ENCODE measurements at regions not wholly inside any gene's neighbourhood (a gene's known extent, or its start where the extent isn't known, plus 50 kb on each side); places are given as distances from the start of the nearest gene placed in this dataset.
"Not testable (repeated sequence)": the region's sequence is repeated elsewhere in the genome, so short reads cannot be mapped to it uniquely, and the experiment has no call there.

- DNase-seq (ENCODE audit: low spot score): no peak
Observed at GRCh38 chr12:131644481-131644880, 66.4 kb upstream of the SFSWAP start.

GRCh38 chr12:131644917-131645316, 66.0 kb upstream of the SFSWAP start:
- not testable (repeated sequence) for DNase-seq (ENCODE audit: low spot score)

- not testable (repeated sequence) for DNase-seq (ENCODE audit: low spot score)
Observed at GRCh38 chr12:131645557-131645956, 65.3 kb upstream of the SFSWAP start.

- not testable (repeated sequence) for DNase-seq (ENCODE audit: low spot score)
Observed at GRCh38 chr12:131646444-131646843, 64.4 kb upstream of the SFSWAP start.

GRCh38 chr12:131647667-131648066, 63.2 kb upstream of the SFSWAP start:
- no peak for DNase-seq (ENCODE audit: low spot score)

GRCh38 chr12:131655469-131656174, 55.3 kb upstream of the SFSWAP start:
- DNase-seq (ENCODE audit: low spot score): not testable (repeated sequence)

- not testable (repeated sequence) for DNase-seq (ENCODE audit: low spot score)
Observed at GRCh38 chr12:131656796-131657195, 54.1 kb upstream of the SFSWAP start.

GRCh38 chr12:131658605-131659004, 52.3 kb upstream of the SFSWAP start:
- not testable (repeated sequence) for DNase-seq (ENCODE audit: low spot score)

- DNase-seq (ENCODE audit: low spot score): not testable (repeated sequence)
Observed at GRCh38 chr12:131659484-131659883, 51.4 kb upstream of the SFSWAP start.

GRCh38 chr12:131659976-131660375, 50.9 kb upstream of the SFSWAP start:
- not testable (repeated sequence) for DNase-seq (ENCODE audit: low spot score)

GRCh38 chr12:131660401-131660800, 50.5 kb upstream of the SFSWAP start:
- not testable (repeated sequence) for DNase-seq (ENCODE audit: low spot score)

All from mucosa of gallbladder (tissue), 1 donor.